GM23338 (cell line): ENCODE measurements at regions not wholly inside any gene's neighbourhood (a gene's known extent, or its start where the extent isn't known, plus 50 kb on each side); places are given as distances from the start of the nearest gene placed in this dataset.
A peak's percentile ranks its signal among the peaks of the same experiment; 100 is the strongest.

Experiments
- ATAC-seq: fragments of 200-7000 bp; cut with Tn5 transposase; 3 replicates; pipeline ENCODE4 v1.9.1; 2020
- DNase-seq: peaks from one replicate; pipeline ENCODE4 v3.0.0-alpha.2; 2015; ENCODE audit warnings: low spot score
- H2AFZ ChIP-seq: fragments of 200-600 bp; sonication (generic); 2 replicates; pipeline ENCODE4 v1.8.0; 2016; ENCODE audit warnings: antibody characterized with exemption, mild to moderate bottlenecking, moderate library complexity
- H3F3A ChIP-seq: fragments of 200-600 bp; sonication (generic); replicated peaks from 2 replicates; pipeline ENCODE4 v1.8.0; 2017; ENCODE audit warnings: antibody characterized with exemption, mixed run types, low read depth
- H3K27ac ChIP-seq: fragments of 200-600 bp; sonication (generic); 2 replicates; pipeline ENCODE4 v1.6.1; 2016; ENCODE audit warnings: low read depth
- H3K27me3 ChIP-seq: fragments of 200-600 bp; sonication (generic); 2 replicates; pipeline ENCODE4 v1.8.0; 2016; ENCODE audit warnings: mild to moderate bottlenecking, mixed run types, moderate library complexity; ENCODE audit not compliant: insufficient read depth
- H3K36me3 ChIP-seq: fragments of 200-600 bp; sonication (generic); 2 replicates; pipeline ENCODE4 v1.8.0; 2016; ENCODE audit warnings: mild to moderate bottlenecking; ENCODE audit not compliant: insufficient read depth
- H3K4me1 ChIP-seq: fragments of 200-600 bp; sonication (generic); 2 replicates; pipeline ENCODE4 v1.8.0; 2016; ENCODE audit warnings: mild to moderate bottlenecking, moderate library complexity; ENCODE audit not compliant: insufficient read depth
- H3K4me2 ChIP-seq: fragments of 200-600 bp; sonication (generic); 2 replicates; pipeline ENCODE4 v1.7.1; 2017; ENCODE audit warnings: mixed run types
- H3K4me3 ChIP-seq: fragments of 200-600 bp; sonication (generic); 2 replicates; pipeline ENCODE4 v1.6.1; 2016; ENCODE audit warnings: mixed run types
- H3K79me2 ChIP-seq: fragments of 200-600 bp; sonication (generic); replicated peaks from 2 replicates; pipeline ENCODE4 v1.8.0; 2017; ENCODE audit warnings: mild to moderate bottlenecking; ENCODE audit not compliant: insufficient read depth
- H3K9me2 ChIP-seq: fragments of 200-600 bp; sonication (generic); 2 replicates; pipeline ENCODE4 v1.8.0; 2017; ENCODE audit not compliant: insufficient read depth
- H4K20me1 ChIP-seq: fragments of 200-600 bp; sonication (generic); replicated peaks from 2 replicates; pipeline ENCODE4 v1.8.0; 2017; ENCODE audit warnings: mild to moderate bottlenecking; ENCODE audit not compliant: insufficient read depth
- H3K27ac Mint-ChIP-seq: 2 replicates; pipeline ENCODE4 v1.8.0; 2020; ENCODE audit warnings: inconsistent platforms, mild to moderate bottlenecking, moderate library complexity, mixed read lengths
- H3K27me3 Mint-ChIP-seq: 3 replicates; pipeline ENCODE4 v1.8.0; 2022; ENCODE audit warnings: low read depth, mild to moderate bottlenecking, moderate library complexity, mixed read lengths, inconsistent platforms; ENCODE audit not compliant: insufficient read depth, poor library complexity
- H3K36me3 Mint-ChIP-seq: 3 replicates; pipeline ENCODE4 v1.8.0; 2021; ENCODE audit warnings: low read depth, mild to moderate bottlenecking, inconsistent platforms, moderate library complexity, mixed read lengths
- H3K4me1 Mint-ChIP-seq: 3 replicates; pipeline ENCODE4 v1.8.0; 2020; ENCODE audit warnings: mild to moderate bottlenecking, inconsistent platforms, mixed read lengths
- H3K4me3 Mint-ChIP-seq: 3 replicates; pipeline ENCODE4 v1.8.0; 2021; ENCODE audit warnings: moderate library complexity, mild to moderate bottlenecking, inconsistent platforms, mixed read lengths
- H3K9me3 Mint-ChIP-seq: 3 replicates; pipeline ENCODE4 v1.8.0; 2020; ENCODE audit warnings: moderate library complexity, mild to moderate bottlenecking, inconsistent platforms, mixed read lengths
- CREB1 ChIP-seq: fragments of 250-450 bp; sonication (Bioruptor Pico); IDR thresholded peaks from 2 replicates; pipeline ENCODE4 v1.5.0; 2020; ENCODE audit warnings: low read depth, mild to moderate bottlenecking, moderate library complexity
- EZH2 ChIP-seq: fragments of 200-600 bp; sonication (generic); IDR thresholded peaks from one replicate; pipeline ENCODE4 v1.8.0; 2017; ENCODE audit warnings: antibody characterized with exemption, mild to moderate bottlenecking, low read depth; ENCODE audit not compliant: unreplicated experiment
- EZH2phosphoT487 ChIP-seq: fragments of 200-600 bp; sonication (generic); IDR thresholded peaks from one replicate; pipeline ENCODE4 v1.8.1; 2018; ENCODE audit warnings: antibody characterized with exemption; ENCODE audit not compliant: unreplicated experiment
- JUNB ChIP-seq: IDR thresholded peaks from one replicate; pipeline ENCODE4 v1.6.1; 2016; ENCODE audit warnings: antibody characterized with exemption; ENCODE audit not compliant: unreplicated experiment
- NANOG ChIP-seq: IDR thresholded peaks from 2 replicates; pipeline ENCODE4 v1.6.1; 2016; ENCODE audit warnings: antibody characterized with exemption, borderline replicate concordance
- STAT1 ChIP-seq: IDR thresholded peaks from one replicate; pipeline ENCODE4 v1.6.1; 2016; ENCODE audit warnings: antibody characterized with exemption; ENCODE audit not compliant: unreplicated experiment
- ZNF114 ChIP-seq: fragments of 250-450 bp; sonication (Bioruptor Pico); IDR thresholded peaks from 2 replicates; pipeline ENCODE4 v1.5.0; 2020; ENCODE audit warnings: mild to moderate bottlenecking, moderate library complexity
- ZNF331 ChIP-seq: fragments of 250-450 bp; sonication (Bioruptor Pico); IDR thresholded peaks from 2 replicates; pipeline ENCODE4 v1.5.0; 2020; ENCODE audit warnings: low read depth, mild to moderate bottlenecking, moderate library complexity
- TF ChIP-seq, protein P1 (sequence below): IDR thresholded peaks from one replicate; pipeline ENCODE4 v1.6.1; 2018; ENCODE audit warnings: antibody characterized with exemption; ENCODE audit not compliant: unreplicated experiment
- TF ChIP-seq, protein P2 (sequence below): IDR thresholded peaks from 2 replicates; pipeline ENCODE4 v1.6.1; 2016; ENCODE audit warnings: antibody characterized with exemption
- TF ChIP-seq, protein P3 (sequence below), 2 experiments: fragments of 200-600 bp in 1 of 2; sonication (generic) in 1 of 2; conservative IDR thresholded peaks; 2 replicates each; pipeline versions ENCODE4 v1.5.1 to v1.6.1; 2016 to 2017; ENCODE audit warnings: antibody characterized with exemption in 2 of 2, low read depth in 2 of 2, mild to moderate bottlenecking in 2 of 2, moderate library complexity in 1 of 2

DNA sequence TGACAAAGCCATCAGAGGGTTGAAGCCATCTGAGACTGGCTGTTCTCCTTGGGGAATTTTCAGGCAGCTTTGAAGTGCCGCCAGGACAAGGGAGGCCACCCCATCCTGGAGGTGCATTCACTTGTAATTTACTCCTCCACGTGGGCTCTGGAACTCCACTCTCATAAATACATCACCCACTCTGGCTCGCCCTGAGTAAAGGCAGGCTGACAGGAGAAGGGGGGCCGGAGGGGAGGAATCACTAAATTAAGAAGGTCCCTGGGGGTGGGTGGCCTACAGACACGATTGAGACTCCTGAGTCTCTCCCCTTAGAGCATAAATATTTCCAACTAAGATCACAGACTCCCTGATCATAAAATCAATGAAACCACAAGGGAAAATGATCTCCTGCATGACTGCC lies 56.3 kb upstream of the HNF1B start:
- Histone ChIP-seq H3K36me3 (no peaks in the 10 kb centered on the region), H3K27ac (no peak overlapping the region), H3K9me2 (no peaks in the 10 kb centered on the region; the same call in 1 of the 2 replicates), H3K27me3 (no peaks in the 10 kb centered on the region), H3F3A (no peaks in the 10 kb centered on the region), H2AFZ (no peak overlapping the region), H3K4me3 (no peak overlapping the region), H4K20me1 (no peaks in the 10 kb centered on the region), H3K4me2 (no peak overlapping the region), H3K4me1 (no peaks in the 10 kb centered on the region), H3K79me2 (no peaks in the 10 kb centered on the region)
- TF ChIP-seq ZNF331 (CRISPR knock-in tag) (no peak), ZNF114 (CRISPR knock-in tag) (no peak)
- Mint-ChIP-seq H3K36me3 (no peaks in the 10 kb centered on the region; the same call in 2 of the 3 replicates), H3K27me3 (no peaks in the 10 kb centered on the region), H3K4me3 (no peak overlapping the region), H3K27ac (no peak overlapping the region), H3K9me3 (peaks cover 6% of the 10 kb centered on the region), H3K4me1 (peaks cover 9% of the 10 kb centered on the region; the same call in 2 of the 3 replicates)
- DNase-seq (no peak), ATAC-seq (no peak)

DNA sequence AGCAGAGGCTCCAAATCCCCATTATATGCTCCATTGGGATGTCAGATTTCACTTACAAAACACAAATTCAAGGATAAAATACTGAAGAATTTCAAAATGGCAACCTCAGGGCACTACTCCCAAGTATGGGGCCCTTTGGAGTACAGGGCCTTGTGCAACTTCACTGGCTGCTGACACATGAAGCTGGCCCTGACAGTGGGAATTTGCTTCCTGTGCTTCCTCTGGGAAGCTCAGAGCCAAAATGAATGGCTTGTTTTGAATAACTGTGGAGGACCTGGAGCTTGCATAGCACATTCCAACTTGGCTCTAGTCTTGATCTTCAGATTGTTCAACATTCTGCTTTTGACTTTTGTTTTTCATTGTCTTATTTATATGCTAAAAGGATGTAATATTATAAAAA lies 52.3 kb upstream of the HNF1B start:
- DNase-seq: peak; percentile 33
- Mint-ChIP-seq H3K9me3 (peaks cover 6% of the 10 kb centered on the region), H3K36me3 (no peaks in the 10 kb centered on the region; the same call in 2 of the 3 replicates), H3K27ac (no peak overlapping the region), H3K4me3 (no peak overlapping the region), H3K27me3 (no peaks in the 10 kb centered on the region), H3K4me1 (peaks cover 9% of the 10 kb centered on the region; the same call in 2 of the 3 replicates)
- H3K4me3 ChIP-seq: no peak overlapping the region
- H3K36me3 ChIP-seq: no peaks in the 10 kb centered on the region
- H3K9me2 ChIP-seq: no peaks in the 10 kb centered on the region; the same call in 1 of the 2 replicates
- H3K79me2 ChIP-seq: no peaks in the 10 kb centered on the region
- H3K4me1 ChIP-seq: no peaks in the 10 kb centered on the region
- TF ChIP-seq, protein P1, sequence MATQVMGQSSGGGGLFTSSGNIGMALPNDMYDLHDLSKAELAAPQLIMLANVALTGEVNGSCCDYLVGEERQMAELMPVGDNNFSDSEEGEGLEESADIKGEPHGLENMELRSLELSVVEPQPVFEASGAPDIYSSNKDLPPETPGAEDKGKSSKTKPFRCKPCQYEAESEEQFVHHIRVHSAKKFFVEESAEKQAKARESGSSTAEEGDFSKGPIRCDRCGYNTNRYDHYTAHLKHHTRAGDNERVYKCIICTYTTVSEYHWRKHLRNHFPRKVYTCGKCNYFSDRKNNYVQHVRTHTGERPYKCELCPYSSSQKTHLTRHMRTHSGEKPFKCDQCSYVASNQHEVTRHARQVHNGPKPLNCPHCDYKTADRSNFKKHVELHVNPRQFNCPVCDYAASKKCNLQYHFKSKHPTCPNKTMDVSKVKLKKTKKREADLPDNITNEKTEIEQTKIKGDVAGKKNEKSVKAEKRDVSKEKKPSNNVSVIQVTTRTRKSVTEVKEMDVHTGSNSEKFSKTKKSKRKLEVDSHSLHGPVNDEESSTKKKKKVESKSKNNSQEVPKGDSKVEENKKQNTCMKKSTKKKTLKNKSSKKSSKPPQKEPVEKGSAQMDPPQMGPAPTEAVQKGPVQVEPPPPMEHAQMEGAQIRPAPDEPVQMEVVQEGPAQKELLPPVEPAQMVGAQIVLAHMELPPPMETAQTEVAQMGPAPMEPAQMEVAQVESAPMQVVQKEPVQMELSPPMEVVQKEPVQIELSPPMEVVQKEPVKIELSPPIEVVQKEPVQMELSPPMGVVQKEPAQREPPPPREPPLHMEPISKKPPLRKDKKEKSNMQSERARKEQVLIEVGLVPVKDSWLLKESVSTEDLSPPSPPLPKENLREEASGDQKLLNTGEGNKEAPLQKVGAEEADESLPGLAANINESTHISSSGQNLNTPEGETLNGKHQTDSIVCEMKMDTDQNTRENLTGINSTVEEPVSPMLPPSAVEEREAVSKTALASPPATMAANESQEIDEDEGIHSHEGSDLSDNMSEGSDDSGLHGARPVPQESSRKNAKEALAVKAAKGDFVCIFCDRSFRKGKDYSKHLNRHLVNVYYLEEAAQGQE: no peak
- no peak for TF ChIP-seq CREB1 (CRISPR knock-in tag)
- no peak for TF ChIP-seq EZH2phosphoT487
- no peak for TF ChIP-seq ZNF114 (CRISPR knock-in tag)
- no peak for TF ChIP-seq NANOG
- TF ChIP-seq, protein P2, sequence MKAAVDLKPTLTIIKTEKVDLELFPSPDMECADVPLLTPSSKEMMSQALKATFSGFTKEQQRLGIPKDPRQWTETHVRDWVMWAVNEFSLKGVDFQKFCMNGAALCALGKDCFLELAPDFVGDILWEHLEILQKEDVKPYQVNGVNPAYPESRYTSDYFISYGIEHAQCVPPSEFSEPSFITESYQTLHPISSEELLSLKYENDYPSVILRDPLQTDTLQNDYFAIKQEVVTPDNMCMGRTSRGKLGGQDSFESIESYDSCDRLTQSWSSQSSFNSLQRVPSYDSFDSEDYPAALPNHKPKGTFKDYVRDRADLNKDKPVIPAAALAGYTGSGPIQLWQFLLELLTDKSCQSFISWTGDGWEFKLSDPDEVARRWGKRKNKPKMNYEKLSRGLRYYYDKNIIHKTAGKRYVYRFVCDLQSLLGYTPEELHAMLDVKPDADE: no peak
- no peak for TF ChIP-seq STAT1
- TF ChIP-seq, protein P3, sequence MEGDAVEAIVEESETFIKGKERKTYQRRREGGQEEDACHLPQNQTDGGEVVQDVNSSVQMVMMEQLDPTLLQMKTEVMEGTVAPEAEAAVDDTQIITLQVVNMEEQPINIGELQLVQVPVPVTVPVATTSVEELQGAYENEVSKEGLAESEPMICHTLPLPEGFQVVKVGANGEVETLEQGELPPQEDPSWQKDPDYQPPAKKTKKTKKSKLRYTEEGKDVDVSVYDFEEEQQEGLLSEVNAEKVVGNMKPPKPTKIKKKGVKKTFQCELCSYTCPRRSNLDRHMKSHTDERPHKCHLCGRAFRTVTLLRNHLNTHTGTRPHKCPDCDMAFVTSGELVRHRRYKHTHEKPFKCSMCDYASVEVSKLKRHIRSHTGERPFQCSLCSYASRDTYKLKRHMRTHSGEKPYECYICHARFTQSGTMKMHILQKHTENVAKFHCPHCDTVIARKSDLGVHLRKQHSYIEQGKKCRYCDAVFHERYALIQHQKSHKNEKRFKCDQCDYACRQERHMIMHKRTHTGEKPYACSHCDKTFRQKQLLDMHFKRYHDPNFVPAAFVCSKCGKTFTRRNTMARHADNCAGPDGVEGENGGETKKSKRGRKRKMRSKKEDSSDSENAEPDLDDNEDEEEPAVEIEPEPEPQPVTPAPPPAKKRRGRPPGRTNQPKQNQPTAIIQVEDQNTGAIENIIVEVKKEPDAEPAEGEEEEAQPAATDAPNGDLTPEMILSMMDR (conservative IDR thresholded peaks at IDR 0.05; ENCODE audit: low read depth in 2 of 2): no peak
- TF ChIP-seq ZNF331 (CRISPR knock-in tag): no peak
- no peak for TF ChIP-seq EZH2
- no peak for TF ChIP-seq JUNB
- H3K27ac ChIP-seq: no peak overlapping the region
- no peak for ATAC-seq
- no peaks in the 10 kb centered on the region for H3F3A ChIP-seq
- H4K20me1 ChIP-seq: no peaks in the 10 kb centered on the region
- H2AFZ ChIP-seq: peak overlapping the region; percentile 73
- H3K4me2 ChIP-seq: no peak overlapping the region
- H3K27me3 ChIP-seq: no peaks in the 10 kb centered on the region
